ENCODE measurements at regions not wholly inside any gene's neighbourhood (a gene's known extent, or its start where the extent isn't known, plus 50 kb on each side); places are given as distances from the start of the nearest gene placed in this dataset.

GRCh38 chr4:45985038-45985437, 138.8 kb downstream of the GABRG1 start:
- Mint-ChIP-seq H3K36me3 (ENCODE audit: low read depth) (no peaks in the 10 kb centered on the region), H3K27ac (no peak overlapping the region), H3K4me3 (no peak overlapping the region), H3K27me3 (no peaks in the 10 kb centered on the region), H3K9me3 (peaks cover 14% of the 10 kb centered on the region), H3K4me1 (no peaks in the 10 kb centered on the region)
- ATAC-seq (replicated peaks): no peak

DNA sequence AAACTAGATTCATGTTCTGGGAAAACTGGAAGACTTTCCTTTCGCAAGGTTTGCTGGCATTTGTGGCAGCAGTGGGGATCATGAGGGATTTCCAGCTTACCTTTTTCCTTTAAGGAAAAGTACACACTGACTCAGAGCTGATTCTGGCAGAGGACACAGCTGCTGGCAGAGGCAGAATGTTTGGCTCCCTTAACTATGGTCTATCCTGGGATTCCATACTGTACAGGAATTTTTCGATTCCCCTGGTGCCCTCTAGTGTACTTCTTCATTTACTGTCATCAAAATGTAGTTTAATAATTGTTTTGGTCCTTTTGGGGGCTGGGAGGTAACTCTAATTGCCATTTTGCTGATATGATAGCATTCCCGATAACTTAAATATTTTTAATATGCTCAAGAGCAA, 152.7 kb downstream of the GABRG1 start:
- H3K36me3 Mint-ChIP-seq (ENCODE audit: low read depth): no peaks in the 10 kb centered on the region
- no peak overlapping the region for H3K27ac Mint-ChIP-seq
- peaks cover 22% of the 10 kb centered on the region for H3K9me3 Mint-ChIP-seq
- ATAC-seq (replicated peaks): no peak
- no peaks in the 10 kb centered on the region for H3K27me3 Mint-ChIP-seq
- no peak overlapping the region for H3K4me3 Mint-ChIP-seq
- H3K4me1 Mint-ChIP-seq: no peaks in the 10 kb centered on the region

- Mint-ChIP-seq H3K27me3 (no peaks in the 10 kb centered on the region), H3K4me3 (no peak overlapping the region), H3K9me3 (peaks cover 13% of the 10 kb centered on the region), H3K4me1 (no peaks in the 10 kb centered on the region), H3K36me3 (ENCODE audit: low read depth) (no peaks in the 10 kb centered on the region), H3K27ac (no peak overlapping the region)
- no peak for ATAC-seq (replicated peaks)
These were observed 166.5 kb downstream of the GABRG1 start for GRCh38 chr4:45957353-45957752.

- Mint-ChIP-seq H3K4me3 (no peak overlapping the region), H3K9me3 (peaks cover 7% of the 10 kb centered on the region), H3K36me3 (ENCODE audit: low read depth) (no peaks in the 10 kb centered on the region), H3K27ac (no peak overlapping the region), H3K27me3 (no peaks in the 10 kb centered on the region), H3K4me1 (no peaks in the 10 kb centered on the region)
- ATAC-seq (replicated peaks): no peak
These were observed 169.6 kb downstream of the GABRG1 start for GRCh38 chr4:45954276-45954675.

GRCh38 chr4:45951153-45951552, 172.7 kb downstream of the GABRG1 start:
- Mint-ChIP-seq H3K27ac (no peak overlapping the region), H3K9me3 (peaks cover 11% of the 10 kb centered on the region), H3K27me3 (no peaks in the 10 kb centered on the region), H3K4me1 (no peaks in the 10 kb centered on the region), H3K4me3 (no peak overlapping the region), H3K36me3 (ENCODE audit: low read depth) (no peaks in the 10 kb centered on the region)
- no peak for ATAC-seq (replicated peaks)

GRCh38 chr4:45946699-45947098, 177.2 kb downstream of the GABRG1 start:
- Mint-ChIP-seq H3K9me3 (peaks cover 7% of the 10 kb centered on the region), H3K36me3 (ENCODE audit: low read depth) (no peaks in the 10 kb centered on the region), H3K27ac (no peak overlapping the region), H3K27me3 (no peaks in the 10 kb centered on the region), H3K4me1 (no peaks in the 10 kb centered on the region), H3K4me3 (no peak overlapping the region)
- ATAC-seq (replicated peaks): no peak

- Mint-ChIP-seq H3K4me1 (no peaks in the 10 kb centered on the region), H3K27me3 (no peaks in the 10 kb centered on the region), H3K27ac (no peak overlapping the region), H3K9me3 (peaks cover 13% of the 10 kb centered on the region), H3K4me3 (no peak overlapping the region), H3K36me3 (ENCODE audit: low read depth) (no peaks in the 10 kb centered on the region)
- no peak for ATAC-seq (replicated peaks)
These were observed 179.9 kb downstream of the GABRG1 start for GRCh38 chr4:45944000-45944399.

DNA sequence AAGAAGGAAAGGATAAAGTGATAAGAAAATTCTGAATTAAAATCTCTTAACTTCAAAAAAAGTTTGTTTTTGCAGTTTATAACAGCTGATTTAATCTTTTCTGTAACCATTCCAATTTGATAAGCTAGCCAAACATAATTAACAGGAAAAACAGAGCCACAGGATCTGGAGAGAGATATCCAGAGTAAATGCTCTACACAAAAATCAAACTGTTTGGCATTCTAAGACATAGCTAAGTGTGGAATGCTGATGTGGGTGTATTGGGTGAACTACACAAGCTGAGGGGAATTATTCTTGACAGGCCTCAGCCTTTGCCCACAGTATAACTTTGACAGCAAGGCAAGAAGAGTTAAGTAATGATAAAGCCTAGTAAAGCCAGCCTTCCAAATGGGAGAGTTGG, 184.8 kb downstream of the GABRG1 start:
- no peak for ATAC-seq (replicated peaks)
- Mint-ChIP-seq H3K4me3 (no peak overlapping the region), H3K27me3 (no peaks in the 10 kb centered on the region), H3K4me1 (no peaks in the 10 kb centered on the region), H3K9me3 (peaks cover 6% of the 10 kb centered on the region), H3K27ac (no peak overlapping the region), H3K36me3 (ENCODE audit: low read depth) (no peaks in the 10 kb centered on the region)

DNA sequence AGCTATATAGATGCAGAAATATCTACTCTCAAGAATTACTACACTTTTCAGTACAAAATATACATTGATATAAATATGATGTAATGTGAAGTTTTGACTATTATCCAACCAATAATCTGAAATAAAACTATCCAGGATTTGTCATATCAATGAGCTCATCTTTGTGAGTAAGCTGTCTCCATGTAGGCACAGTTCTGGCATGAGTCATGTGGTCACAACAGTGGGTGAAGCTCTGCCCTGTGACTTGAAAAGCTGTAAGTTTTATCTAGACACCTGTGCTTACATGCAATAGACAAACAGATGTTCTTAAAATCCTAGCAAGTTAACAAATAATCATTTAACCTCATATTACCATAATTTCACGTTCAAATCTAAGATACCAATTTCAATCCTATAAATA, 192.7 kb downstream of the GABRG1 start:
- ATAC-seq (replicated peaks): no peak
- Mint-ChIP-seq H3K4me1 (no peaks in the 10 kb centered on the region), H3K9me3 (peaks cover 7% of the 10 kb centered on the region), H3K36me3 (ENCODE audit: low read depth) (no peaks in the 10 kb centered on the region), H3K4me3 (no peak overlapping the region), H3K27ac (no peak overlapping the region), H3K27me3 (no peaks in the 10 kb centered on the region)

- Mint-ChIP-seq H3K9me3 (peaks cover under 1% of the 10 kb centered on the region), H3K27ac (no peak overlapping the region), H3K36me3 (ENCODE audit: low read depth) (no peaks in the 10 kb centered on the region), H3K4me3 (no peak overlapping the region), H3K4me1 (no peaks in the 10 kb centered on the region), H3K27me3 (no peaks in the 10 kb centered on the region)
- ATAC-seq (replicated peaks): no peak
These were observed 196.2 kb downstream of the GABRG1 start for GRCh38 chr4:45927641-45928040.

- Mint-ChIP-seq H3K36me3 (ENCODE audit: low read depth) (no peaks in the 10 kb centered on the region), H3K9me3 (no peaks in the 10 kb centered on the region), H3K4me1 (no peaks in the 10 kb centered on the region), H3K4me3 (no peak overlapping the region), H3K27ac (no peak overlapping the region), H3K27me3 (no peaks in the 10 kb centered on the region)
- ATAC-seq (replicated peaks): no peak
These were observed 198.0 kb downstream of the GABRG1 start for GRCh38 chr4:45925809-45926208.

- Mint-ChIP-seq H3K9me3 (no peaks in the 10 kb centered on the region), H3K4me3 (no peak overlapping the region), H3K36me3 (ENCODE audit: low read depth) (no peaks in the 10 kb centered on the region), H3K27me3 (no peaks in the 10 kb centered on the region), H3K27ac (no peak overlapping the region), H3K4me1 (no peaks in the 10 kb centered on the region)
- no peak for ATAC-seq (replicated peaks)
These were observed 203.0 kb downstream of the GABRG1 start for GRCh38 chr4:45920861-45921260.

GRCh38 chr4:45910511-45910910, 213.3 kb downstream of the GABRG1 start:
- H3K4me3 Mint-ChIP-seq: no peak overlapping the region
- H3K9me3 Mint-ChIP-seq: peaks cover 13% of the 10 kb centered on the region
- H3K36me3 Mint-ChIP-seq (ENCODE audit: low read depth): no peaks in the 10 kb centered on the region
- H3K4me1 Mint-ChIP-seq: no peaks in the 10 kb centered on the region
- no peak for ATAC-seq (replicated peaks)
- no peaks in the 10 kb centered on the region for H3K27me3 Mint-ChIP-seq
- no peak overlapping the region for H3K27ac Mint-ChIP-seq

DNA sequence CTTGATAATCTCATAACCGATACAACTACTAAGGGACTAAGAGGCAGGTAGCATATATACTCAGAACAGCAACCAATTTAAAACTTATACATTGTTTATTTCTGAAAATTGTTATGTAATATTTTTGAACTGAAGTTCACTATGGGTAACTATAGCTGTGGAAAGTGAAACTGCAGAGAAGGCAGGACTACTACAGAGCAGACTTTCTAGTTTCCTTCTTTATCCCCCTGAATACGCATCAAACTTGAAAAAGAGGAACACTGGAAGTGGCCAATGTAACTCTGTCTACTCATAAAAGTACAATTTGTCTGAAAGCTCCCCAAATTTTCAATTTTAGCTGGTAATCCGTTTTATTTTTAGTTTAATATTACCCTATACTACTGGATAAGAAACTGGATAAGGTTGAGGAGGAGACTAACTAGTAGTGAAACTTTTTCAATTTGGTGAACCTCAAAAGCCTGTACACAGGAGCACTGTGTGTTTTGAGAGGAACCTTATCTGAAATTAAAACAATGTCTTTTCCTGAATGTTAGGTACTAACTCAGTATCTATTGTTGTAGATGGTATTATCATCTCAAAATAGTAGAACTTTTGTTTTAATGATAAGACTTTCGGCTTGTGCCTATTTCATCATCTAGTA, 225.8 kb downstream of the GABRG1 start:
- no peak overlapping the region for H3K27ac Mint-ChIP-seq
- H3K4me1 Mint-ChIP-seq: no peaks in the 10 kb centered on the region
- H3K9me3 Mint-ChIP-seq: peaks cover 13% of the 10 kb centered on the region
- H3K4me3 Mint-ChIP-seq: no peak overlapping the region
- no peaks in the 10 kb centered on the region for H3K27me3 Mint-ChIP-seq
- no peaks in the 10 kb centered on the region for H3K36me3 Mint-ChIP-seq (ENCODE audit: low read depth)
- no peak for ATAC-seq (replicated peaks)

GRCh38 chr4:45883421-45883820, 240.4 kb downstream of the GABRG1 start:
- no peaks in the 10 kb centered on the region for H3K36me3 Mint-ChIP-seq (ENCODE audit: low read depth)
- H3K9me3 Mint-ChIP-seq: peaks cover 17% of the 10 kb centered on the region
- no peaks in the 10 kb centered on the region for H3K4me1 Mint-ChIP-seq

More at GRCh38 chr4:45883421-45883820, 240.4 kb downstream of the GABRG1 start:
- Mint-ChIP-seq H3K4me3 (no peak overlapping the region), H3K27ac (no peak overlapping the region), H3K27me3 (no peaks in the 10 kb centered on the region)
- no peak for ATAC-seq (replicated peaks)
